RWPE1 (cell line): ENCODE measurements at regions not wholly inside any gene's neighbourhood (a gene's known extent, or its start where the extent isn't known, plus 50 kb on each side); places are given as distances from the start of the nearest gene placed in this dataset.

Experiments
- CTCF ChIA-PET: fragments of 350-600 bp; sonication (Branson Sonifier 250); formaldehyde crosslinking; extraction: SDS; loops from one replicate; lab custom pipeline; 2021; lab: Yijun Ruan, JAX
- POLR2A ChIA-PET: fragments of 400-600 bp; formaldehyde crosslinking; extraction: SDS; loops from one replicate; lab custom pipeline; 2020; ENCODE audit warnings: antibody characterized with exemption; ENCODE audit not compliant: low non-redundant PET; lab: Yijun Ruan, JAX
- DNase-seq: peaks from one replicate; pipeline ENCODE4 v3.0.0; 2012; ENCODE audit warnings: low spot score
- H3K27ac ChIP-seq: fragments of 450-650 bp; 2 replicates; pipeline ENCODE4 v1.5.1; 2017
- CTCF ChIP-seq: fragments of 450-650 bp; conservative IDR thresholded peaks from 2 replicates; pipeline ENCODE4 v1.5.1; 2017; ENCODE audit warnings: low read depth, mild to moderate bottlenecking

- no peak for DNase-seq
- ChIA-PET POLR2A (no interaction called here), CTCF (no interaction called here)
- no peak overlapping the region for H3K27ac ChIP-seq
- no peak for TF ChIP-seq CTCF
Measured at GRCh38 chr4:53781629-53782457, 190.6 kb upstream of the LNX1 start.

DNA sequence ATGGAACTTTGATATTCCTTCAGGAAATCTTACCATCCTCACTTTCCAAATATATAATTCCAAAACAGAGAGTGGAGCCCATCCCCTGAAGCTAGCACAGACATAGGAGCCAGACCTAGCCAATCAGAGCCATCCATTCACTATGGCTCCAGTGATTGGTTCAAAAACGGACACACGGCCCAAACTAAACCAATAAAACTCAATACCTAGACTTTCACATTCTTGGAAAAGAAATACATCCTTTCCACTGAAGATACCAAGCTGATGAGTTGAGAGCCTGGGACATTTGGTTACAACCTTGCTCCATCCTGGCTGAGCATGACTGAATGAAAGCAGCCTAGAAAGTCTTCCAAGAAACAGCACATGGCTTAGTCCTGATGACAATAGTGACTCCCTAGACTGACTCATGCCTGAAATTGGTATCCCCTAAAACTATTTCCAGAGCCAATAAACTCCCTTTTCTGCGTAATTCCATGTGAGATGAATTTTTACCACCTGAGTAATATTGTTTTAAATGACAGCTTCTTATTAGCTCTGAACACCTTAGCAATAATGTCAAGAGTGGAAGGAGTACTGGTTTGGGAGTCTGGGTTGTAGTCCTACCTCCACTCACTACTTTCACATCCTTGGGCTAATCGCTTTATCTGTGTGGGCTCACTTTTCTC lies 189.6 kb upstream of the LNX1 start:
- no peak overlapping the region for H3K27ac ChIP-seq
- DNase-seq = no peak
- ChIA-PET POLR2A (no interaction called here), CTCF (no interaction called here)
- TF ChIP-seq CTCF = no peak

GRCh38 chr4:53779025-53779424 lies 187.7 kb upstream of the LNX1 start:
- TF ChIP-seq CTCF = no peak
- ChIA-PET POLR2A (no interaction called here), CTCF (interaction anchor here (0.7 kb wide), 2 partner anchors 8 to 10 kb away, joined by 3 to 4 read pairs; no protein-coding TSS in a partner anchor)
- H3K27ac ChIP-seq = no peak overlapping the region
- DNase-seq = no peak

- CTCF ChIA-PET = interaction anchor here (0.7 kb wide), 1 partner anchor 11 kb away, joined by 4 read pairs; no protein-coding TSS in a partner anchor
- no peak for TF ChIP-seq CTCF
- no peak overlapping the region for H3K27ac ChIP-seq
- no peak for DNase-seq
- POLR2A ChIA-PET = no interaction called here
Measured at GRCh38 chr4:53778155-53778554, 186.9 kb upstream of the LNX1 start.

- ChIA-PET CTCF (interaction anchor here (0.6 kb wide), 1 partner anchor 194 kb away, joined by 3 read pairs; no protein-coding TSS in a partner anchor), POLR2A (no interaction called here)
- TF ChIP-seq CTCF = no peak
- peak; percentile 43 for DNase-seq
- no peak overlapping the region for H3K27ac ChIP-seq
Measured at GRCh38 chr4:53777244-53777984, 186.1 kb upstream of the LNX1 start.

DNA sequence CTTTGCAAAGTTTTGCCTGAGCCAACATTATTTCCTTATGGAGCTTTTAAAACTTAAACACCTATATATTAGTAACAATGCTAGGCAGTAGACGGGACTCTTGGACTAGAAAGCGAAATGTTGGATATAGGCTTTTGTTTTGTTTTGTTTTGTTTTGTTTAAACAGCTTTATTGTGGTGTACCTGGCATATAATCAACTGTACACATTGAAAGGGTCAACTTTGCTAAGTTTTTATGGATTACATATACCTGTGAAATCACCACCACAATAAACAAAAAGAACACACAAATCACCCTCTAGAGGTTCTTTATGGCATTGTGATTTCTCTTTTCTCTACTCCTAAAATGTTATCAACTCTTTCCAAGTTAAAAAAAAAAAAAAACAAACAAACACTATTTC lies 184.9 kb upstream of the LNX1 start:
- TF ChIP-seq CTCF = no peak
- DNase-seq = no peak
- no peak overlapping the region for H3K27ac ChIP-seq
- CTCF ChIA-PET = no interaction called here
- POLR2A ChIA-PET = no interaction called here
